GM12892 (cell line): ENCODE measurements at regions not wholly inside any gene's neighbourhood (a gene's known extent, or its start where the extent isn't known, plus 50 kb on each side); places are given as distances from the start of the nearest gene placed in this dataset.

Experiments
- DNase-seq: peaks from one replicate; pipeline ENCODE4 v3.0.0; 2011; ENCODE audit not compliant: insufficient read length
- FAIRE-seq: peaks from 2 replicates; lab custom pipeline; 2011; peaks lifted over from hg19 to GRCh38; lab: Jason Lieb, UNC
- POLR2A ChIP-seq: IDR thresholded peaks from 2 replicates; pipeline ENCODE4 v1.6.1; 2011; ENCODE audit warnings: low read depth, low read length, control low read depth
- POLR2AphosphoS5 ChIP-seq: IDR thresholded peaks from 2 replicates; pipeline ENCODE4 v1.6.1; 2011; ENCODE audit warnings: low read depth, low read length, control low read depth
- TAF1 ChIP-seq: IDR thresholded peaks from 2 replicates; pipeline ENCODE4 v1.6.1; 2011; ENCODE audit warnings: low read depth, mild to moderate bottlenecking, control low read depth, low read length, borderline replicate concordance

DNA sequence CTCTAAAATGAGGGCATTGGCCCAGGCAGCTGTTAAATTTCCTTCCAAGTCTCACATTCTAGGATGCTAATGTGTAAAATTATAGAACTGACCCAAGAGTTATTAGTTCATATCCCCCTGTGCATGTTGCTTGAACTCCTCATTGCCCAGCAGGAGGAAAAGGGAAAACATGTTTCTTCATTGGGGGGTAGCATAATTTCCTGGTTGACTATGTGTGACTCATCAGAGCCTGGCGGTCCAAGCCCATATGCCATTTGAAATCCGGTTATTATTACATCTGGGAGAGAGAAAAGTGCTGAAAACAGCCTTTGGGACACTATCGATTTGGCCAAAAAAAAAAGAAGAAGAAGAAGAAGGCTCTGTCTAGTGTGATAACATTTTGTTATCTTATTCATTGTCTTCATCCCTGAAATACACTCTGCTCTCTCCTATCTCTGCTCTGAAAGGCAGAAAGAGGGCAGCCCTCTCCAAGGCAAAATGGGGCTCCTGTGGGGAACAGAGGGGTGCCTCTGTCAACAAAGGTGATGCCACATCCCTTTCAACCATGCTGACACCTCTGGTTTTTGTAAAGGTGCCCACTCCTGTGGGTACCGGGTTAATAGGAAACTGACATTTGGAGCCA is 114.2 kb downstream of the DAD1 start:
- DNase-seq = no peak
- no peak for FAIRE-seq
- TF ChIP-seq POLR2AphosphoS5 (no peak), TAF1 (no peak), POLR2A (no peak)

DNA sequence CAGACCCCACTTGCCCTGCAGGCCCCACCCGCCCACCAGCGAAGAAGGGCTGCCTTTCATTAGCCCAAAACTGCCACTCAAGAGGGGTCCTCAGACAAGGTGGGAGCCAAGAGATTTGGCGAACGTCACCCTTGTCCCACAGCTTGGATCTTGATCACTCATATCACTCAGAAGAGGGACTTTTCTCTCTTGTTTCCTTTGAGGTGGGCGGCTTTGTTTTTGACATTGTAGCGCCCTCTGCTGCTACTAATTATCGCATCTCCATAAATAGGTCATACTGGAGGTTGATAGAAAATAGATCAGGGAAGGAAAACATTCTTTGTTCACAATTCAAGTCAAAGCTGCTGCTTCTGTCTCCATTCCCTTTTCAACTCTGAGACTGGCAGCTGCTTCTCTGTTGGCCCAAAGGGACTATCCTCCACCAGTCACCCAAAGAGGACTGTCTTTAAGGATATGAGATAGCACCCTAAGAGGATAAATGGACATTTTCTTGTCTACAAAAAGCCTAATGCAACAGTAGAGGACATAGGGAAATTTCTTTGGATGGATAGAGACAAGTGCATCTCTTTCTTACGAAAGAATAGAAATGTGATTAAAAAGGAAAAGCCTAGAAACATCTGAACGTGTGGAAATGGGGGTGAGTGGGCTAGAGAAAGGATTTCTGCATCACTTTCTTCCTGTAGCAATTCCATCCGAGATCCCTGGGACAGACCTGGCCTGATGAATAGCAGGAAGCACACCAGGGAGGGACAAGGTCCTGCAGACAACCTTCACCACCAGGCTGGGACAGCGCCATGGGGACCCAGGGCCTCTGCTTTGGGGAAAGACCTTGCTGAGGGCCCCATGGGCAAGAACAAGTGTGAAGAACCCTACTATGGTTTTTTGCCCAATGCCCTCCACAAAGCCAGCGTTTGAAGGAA is 115.8 kb downstream of the DAD1 start:
- FAIRE-seq = peak; percentile 94
- peak; percentile 45 for DNase-seq
- TF ChIP-seq POLR2AphosphoS5 (no peak), TAF1 (no peak), POLR2A (no peak)

DNA sequence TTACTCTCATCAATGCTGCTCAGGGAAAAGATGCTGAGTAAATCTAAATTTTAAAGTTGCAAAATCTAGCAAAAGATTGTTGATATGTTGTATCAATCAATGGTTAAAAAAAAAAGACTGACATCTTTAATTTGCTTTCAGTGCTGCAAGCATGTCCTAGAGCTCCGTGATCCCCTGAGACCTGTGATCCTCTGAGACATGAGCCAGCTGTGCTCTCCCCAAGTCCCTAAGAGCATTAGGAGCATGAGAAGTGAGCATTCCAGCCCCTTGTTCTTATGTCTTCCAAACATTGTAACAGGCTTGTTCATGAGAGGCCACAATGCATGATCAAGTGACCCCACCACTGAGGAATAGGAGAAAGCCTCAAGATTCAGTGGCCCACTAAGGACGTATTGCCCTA is 116.6 kb downstream of the DAD1 start:
- TF ChIP-seq TAF1 (no peak), POLR2AphosphoS5 (no peak), POLR2A (no peak)
- no peak for FAIRE-seq
- no peak for DNase-seq

DNA sequence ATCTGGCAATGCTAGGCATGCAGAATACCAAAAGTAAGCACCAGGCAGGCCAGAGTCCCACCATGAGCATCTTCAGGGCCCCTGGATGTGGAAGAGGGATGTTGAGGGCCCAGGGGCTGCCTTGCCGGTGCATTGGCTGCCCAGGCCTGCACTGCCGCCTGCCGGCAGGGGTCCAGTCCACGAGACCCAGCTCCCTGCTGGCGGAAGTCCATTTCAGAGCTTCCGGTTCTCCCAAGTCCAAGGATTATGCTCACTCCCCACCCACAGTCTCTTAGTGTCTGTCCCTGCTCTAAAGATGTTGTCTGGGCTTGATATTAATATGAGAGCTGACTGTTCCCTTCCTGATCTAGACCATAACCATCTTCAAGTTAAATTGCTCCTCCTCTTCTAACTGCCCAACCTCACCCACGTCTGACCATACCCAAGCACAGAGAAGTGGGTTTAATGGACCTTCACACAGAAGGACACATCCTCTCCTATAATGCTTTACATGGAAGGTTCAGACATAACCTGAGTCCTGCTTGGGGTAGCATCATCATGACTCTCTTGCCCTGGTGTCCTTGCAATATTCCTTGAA is 117.4 kb downstream of the DAD1 start:
- DNase-seq = no peak
- no peak for FAIRE-seq
- TF ChIP-seq TAF1 = no peak
- no peak for TF ChIP-seq POLR2AphosphoS5
- no peak for TF ChIP-seq POLR2A

DNA sequence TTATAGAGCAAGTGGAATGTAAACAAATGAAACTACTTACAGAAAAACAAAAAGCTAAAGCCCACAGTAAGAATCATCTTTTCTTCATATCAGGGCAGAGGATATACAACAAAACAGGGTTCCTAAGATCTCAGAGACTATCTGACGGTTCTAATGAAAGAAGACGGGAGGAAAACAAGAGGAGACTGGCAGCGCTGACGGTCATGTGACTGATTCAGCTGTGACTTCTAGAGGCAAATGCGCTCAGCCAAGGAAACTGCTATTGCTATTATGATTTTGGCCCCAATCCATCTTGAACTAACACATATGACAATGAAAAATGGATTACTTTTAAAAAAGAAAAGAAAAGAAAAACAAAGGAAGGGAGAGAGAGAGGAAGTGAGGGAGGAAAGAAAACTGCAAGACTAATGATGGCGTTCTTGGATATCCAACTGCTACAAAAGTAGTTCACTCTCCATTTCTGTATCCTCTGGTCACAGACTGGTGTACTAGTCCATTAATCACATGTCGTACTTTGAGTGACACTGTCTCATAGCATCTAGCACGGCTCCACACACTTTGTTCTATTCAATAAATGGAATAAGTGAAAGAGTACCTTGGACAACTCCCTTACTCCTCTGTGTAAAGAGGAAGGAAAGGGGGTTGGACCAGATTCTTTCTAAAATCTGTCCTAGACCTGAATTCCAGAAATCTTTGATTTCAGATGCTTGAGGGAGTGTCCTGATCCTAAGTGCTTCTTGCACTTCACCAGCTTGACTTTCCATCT is 119.3 kb downstream of the DAD1 start:
- no peak for DNase-seq
- FAIRE-seq = no peak
- TF ChIP-seq POLR2A (no peak), POLR2AphosphoS5 (no peak), TAF1 (no peak)

DNA sequence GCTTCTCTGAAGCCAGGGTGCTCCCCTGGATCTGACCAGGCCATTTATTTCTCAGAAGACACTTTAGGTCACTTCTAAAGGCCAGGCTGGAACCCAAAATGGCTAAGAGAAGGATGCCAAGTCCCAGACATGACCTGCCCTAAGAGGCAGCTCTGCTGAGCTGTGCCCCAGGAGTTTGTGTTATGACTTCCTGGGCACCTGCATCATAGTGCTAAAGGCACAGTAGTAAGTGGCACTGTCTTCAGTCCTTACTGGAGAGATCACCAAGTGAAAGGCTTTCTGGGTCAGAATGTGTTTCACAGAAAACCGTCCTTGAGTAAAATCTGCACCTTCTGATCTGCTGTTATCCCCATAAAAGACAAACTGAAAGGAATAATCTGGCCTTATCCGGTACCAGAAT is 120.2 kb downstream of the DAD1 start:
- FAIRE-seq = no peak
- TF ChIP-seq POLR2AphosphoS5 = no peak
- TF ChIP-seq POLR2A = no peak
- no peak for TF ChIP-seq TAF1

DNA sequence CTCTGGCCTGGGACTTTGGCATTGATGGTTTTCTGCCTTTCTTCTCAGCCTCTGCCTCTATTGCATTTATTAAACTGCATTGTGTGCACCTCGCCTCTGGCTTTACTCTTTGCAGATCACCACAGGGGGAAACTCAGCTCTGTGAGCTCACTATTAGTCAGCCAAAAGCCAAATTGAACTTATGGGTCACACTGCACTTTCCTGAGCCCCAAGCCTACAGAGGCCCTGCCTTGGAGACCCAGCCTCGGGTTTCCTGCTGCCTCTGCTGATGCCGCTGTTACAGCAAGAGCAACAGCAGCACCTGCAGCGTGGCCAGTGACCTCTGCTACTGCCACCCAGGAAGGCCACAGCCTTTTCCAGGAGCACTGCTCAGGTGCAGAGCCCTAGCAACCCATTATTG is 122.5 kb downstream of the DAD1 start:
- TF ChIP-seq POLR2A (no peak), POLR2AphosphoS5 (0 out of 2 replicates have a peak, but pooled peaks have one; percentile 21)
- peak; percentile 32 for DNase-seq
- peak; percentile 58 for FAIRE-seq

More for the DNA sequence above, 120.2 kb downstream of the DAD1 start:
- no peak for DNase-seq

DNA sequence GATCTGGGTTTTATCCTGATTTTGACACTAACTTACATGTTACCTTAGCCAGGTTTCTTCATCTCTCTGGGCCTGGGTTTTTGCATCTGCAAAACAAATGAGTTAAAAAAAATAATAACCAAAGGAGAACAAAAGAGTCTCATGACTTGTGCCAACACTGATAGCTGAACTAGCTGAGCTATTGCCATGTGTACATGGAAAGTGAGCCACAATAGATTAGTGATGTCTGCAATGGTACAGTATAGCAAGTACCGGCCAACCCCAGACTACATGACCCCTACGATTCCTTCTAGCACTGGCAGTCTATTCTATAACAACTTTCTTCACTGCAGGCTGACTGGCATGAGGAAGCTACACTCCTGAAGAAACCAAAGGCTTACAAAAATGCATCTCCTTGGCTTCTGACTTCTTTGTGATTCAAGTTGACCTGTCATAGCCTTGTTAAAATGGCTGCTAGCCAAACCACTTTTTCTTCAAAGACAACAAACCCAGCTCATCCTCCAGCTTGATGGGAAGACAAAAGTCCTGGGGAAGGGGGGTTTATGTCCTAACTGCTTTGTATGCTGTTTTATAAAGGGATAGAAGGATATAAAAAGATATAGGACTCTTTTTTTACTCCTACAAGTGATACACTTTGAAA is 123.7 kb downstream of the DAD1 start:
- no peak for TF ChIP-seq TAF1
- TF ChIP-seq POLR2A = peak; percentile 12; the same call in 1 of the 2 replicates
- no peak for TF ChIP-seq POLR2AphosphoS5
- DNase-seq (no peak), FAIRE-seq (no peak)

DNA sequence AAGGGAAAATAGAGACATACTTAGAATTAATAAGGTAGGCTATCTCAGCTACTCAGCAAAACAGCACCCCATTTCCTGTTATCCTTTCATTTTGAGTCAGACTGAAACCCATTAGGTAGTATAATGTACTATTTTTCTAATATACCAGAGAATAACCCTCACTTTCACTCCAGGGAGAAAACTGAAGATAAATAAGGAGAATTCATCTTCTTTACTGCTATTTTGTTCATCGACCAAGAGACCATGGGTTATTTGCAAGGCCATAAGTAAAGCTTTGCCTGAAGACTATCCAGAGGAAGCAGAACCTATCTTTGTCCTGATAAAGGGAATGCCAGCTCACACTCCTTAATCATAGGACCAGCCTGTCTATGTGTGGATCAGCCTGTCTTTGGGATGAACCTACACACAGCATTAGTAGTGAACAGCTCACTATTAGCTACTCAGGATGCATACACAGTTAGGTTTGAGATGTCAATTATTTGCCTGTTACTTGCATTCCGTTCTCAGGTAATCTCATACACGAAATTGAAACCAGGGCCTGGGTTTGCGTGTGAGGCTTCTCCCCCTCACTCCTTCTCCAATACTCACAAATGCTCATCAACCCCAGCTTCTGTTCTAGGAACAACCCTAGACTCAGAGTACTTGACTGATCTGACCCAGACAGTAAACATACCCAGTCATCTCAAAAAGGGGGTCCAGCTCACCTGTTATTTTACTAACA is 124.4 kb downstream of the DAD1 start:
- FAIRE-seq (peak; percentile 95), DNase-seq (no peak)
- TF ChIP-seq POLR2A (peak; percentile 6; the same call in 1 of the 2 replicates), POLR2AphosphoS5 (no peak; the same call in 1 of the 2 replicates), TAF1 (no peak)

DNA sequence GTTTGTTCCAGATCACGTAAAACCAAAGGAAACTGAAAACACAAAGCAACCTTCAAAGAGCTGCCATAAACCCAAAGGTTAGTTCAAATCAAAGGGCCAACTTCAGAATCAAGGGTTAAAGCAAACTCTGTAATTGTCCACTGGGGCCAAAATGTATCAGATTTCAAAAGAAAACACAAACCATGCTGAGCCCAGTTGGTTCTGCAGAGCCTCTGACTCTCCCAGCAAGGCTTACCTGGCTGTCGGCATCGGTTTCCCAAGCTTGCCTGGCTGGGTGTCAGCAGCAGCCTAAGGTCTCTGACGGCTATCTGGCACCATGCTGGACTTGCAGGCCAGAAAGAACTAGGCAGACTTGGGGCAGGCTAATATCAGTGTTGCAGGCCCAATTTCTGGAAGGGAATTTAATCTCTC is 125.3 kb downstream of the DAD1 start:
- TF ChIP-seq POLR2A (no peak), POLR2AphosphoS5 (no peak), TAF1 (no peak)
- peak; percentile 27 for FAIRE-seq

More for the DNA sequence above, 125.3 kb downstream of the DAD1 start:
- DNase-seq = no peak
